Activated CD8-positive, alpha-beta T cell treated with anti-CD3 and anti-CD28 coated beads, Interleukin-2, amount 10 ng/mL, durations not matched to agents 7 days and 5 days (primary cell): ENCODE measurements at regions not wholly inside any gene's neighbourhood (a gene's known extent, or its start where the extent isn't known, plus 50 kb on each side); places are given as distances from the start of the nearest gene placed in this dataset.

Experiments used
- ATAC-seq: fragments of 150-1000 bp; cut with Tn5 transposase; one replicate; pipeline ENCODE4 v1.10.0; 2021; ENCODE audit warnings: moderate library complexity
- CTCF ChIA-PET: fragments of 350-600 bp; sonication (Branson Sonifier 250); formaldehyde crosslinking; loops from one replicate; lab custom pipeline; 2021; ENCODE audit warnings: antibody characterized with exemption; lab: Charles Lee
- POLR2A ChIA-PET: fragments of 350-600 bp; sonication (Branson Sonifier 250); formaldehyde crosslinking; loops from one replicate; lab custom pipeline; 2021; ENCODE audit warnings: antibody characterized with exemption; lab: Charles Lee
- DNase-seq: peaks from one replicate; pipeline ENCODE4 v3.0.0-alpha.2; 2020
- H3K27ac Mint-ChIP-seq: one replicate; pipeline ENCODE4 v1.8.0; 2021; ENCODE audit warnings: mild to moderate bottlenecking, mixed read lengths
- H3K27me3 Mint-ChIP-seq: one replicate; pipeline ENCODE4 v1.8.0; 2021; ENCODE audit warnings: low read depth, mixed read lengths
- H3K36me3 Mint-ChIP-seq: one replicate; pipeline ENCODE4 v1.8.0; 2021; ENCODE audit warnings: low read depth, mixed read lengths
- H3K4me1 Mint-ChIP-seq: one replicate; pipeline ENCODE4 v1.8.0; 2021; ENCODE audit warnings: low read depth, mixed read lengths
- H3K4me3 Mint-ChIP-seq: one replicate; pipeline ENCODE4 v1.8.0; 2021; ENCODE audit warnings: mild to moderate bottlenecking, mixed read lengths
- H3K9me3 Mint-ChIP-seq: one replicate; pipeline ENCODE4 v1.8.0; 2022; ENCODE audit warnings: mixed read lengths; ENCODE audit not compliant: insufficient read depth

GRCh38 chr5:3302228-3302627, 293.4 kb upstream of the IRX1 start:
- no peak overlapping the region for H3K4me3 Mint-ChIP-seq
- peaks cover 4% of the 10 kb centered on the region for H3K9me3 Mint-ChIP-seq
- H3K27me3 Mint-ChIP-seq, result no peaks in the 10 kb centered on the region
- no peak for DNase-seq
- H3K36me3 Mint-ChIP-seq, result no peaks in the 10 kb centered on the region
- no peak overlapping the region for H3K27ac Mint-ChIP-seq
- ChIA-PET POLR2A (no interaction called here), CTCF (no interaction called here)
- no peaks in the 10 kb centered on the region for H3K4me1 Mint-ChIP-seq
- no peak for ATAC-seq

GRCh38 chr5:3301306-3301705, 294.3 kb upstream of the IRX1 start:
- ChIA-PET CTCF (no interaction called here), POLR2A (no interaction called here)
- Mint-ChIP-seq H3K27ac (no peak overlapping the region), H3K9me3 (peaks cover 4% of the 10 kb centered on the region), H3K4me1 (no peaks in the 10 kb centered on the region), H3K36me3 (no peaks in the 10 kb centered on the region), H3K4me3 (no peak overlapping the region), H3K27me3 (no peaks in the 10 kb centered on the region)
- DNase-seq, result no peak
- no peak for ATAC-seq

- Mint-ChIP-seq H3K4me1 (no peaks in the 10 kb centered on the region), H3K36me3 (no peaks in the 10 kb centered on the region), H3K27me3 (no peaks in the 10 kb centered on the region), H3K27ac (no peak overlapping the region), H3K9me3 (peaks cover 4% of the 10 kb centered on the region), H3K4me3 (no peak overlapping the region)
- no peak for DNase-seq
- CTCF ChIA-PET, result no interaction called here
- no peak for ATAC-seq
- POLR2A ChIA-PET, result no interaction called here
These were observed 294.9 kb upstream of the IRX1 start for GRCh38 chr5:3300726-3301125.

- no peak overlapping the region for H3K4me3 Mint-ChIP-seq
- CTCF ChIA-PET, result no interaction called here
- POLR2A ChIA-PET, result no interaction called here
- H3K9me3 Mint-ChIP-seq, result no peaks in the 10 kb centered on the region
- H3K27ac Mint-ChIP-seq, result no peak overlapping the region
- H3K4me1 Mint-ChIP-seq, result no peaks in the 10 kb centered on the region
- no peak for DNase-seq
- H3K27me3 Mint-ChIP-seq, result no peaks in the 10 kb centered on the region
- ATAC-seq, result no peak
- H3K36me3 Mint-ChIP-seq, result no peaks in the 10 kb centered on the region
These were observed 296.2 kb upstream of the IRX1 start for GRCh38 chr5:3299441-3299840.

- CTCF ChIA-PET, result no interaction called here
- POLR2A ChIA-PET, result no interaction called here
- Mint-ChIP-seq H3K4me3 (no peak overlapping the region), H3K27ac (no peak overlapping the region), H3K4me1 (no peaks in the 10 kb centered on the region), H3K27me3 (no peaks in the 10 kb centered on the region), H3K36me3 (no peaks in the 10 kb centered on the region), H3K9me3 (no peaks in the 10 kb centered on the region)
- ATAC-seq (no peak), DNase-seq (no peak)
These were observed 297.8 kb upstream of the IRX1 start for GRCh38 chr5:3297853-3298252.

GRCh38 chr5:3288325-3288724, 307.3 kb upstream of the IRX1 start:
- no peak overlapping the region for H3K4me3 Mint-ChIP-seq
- DNase-seq (no peak), ATAC-seq (no peak)
- ChIA-PET POLR2A (no interaction called here), CTCF (no interaction called here)
- H3K9me3 Mint-ChIP-seq, result no peaks in the 10 kb centered on the region
- no peaks in the 10 kb centered on the region for H3K27me3 Mint-ChIP-seq
- H3K36me3 Mint-ChIP-seq, result no peaks in the 10 kb centered on the region
- no peak overlapping the region for H3K27ac Mint-ChIP-seq
- no peaks in the 10 kb centered on the region for H3K4me1 Mint-ChIP-seq

GRCh38 chr5:3287516-3287915, 308.1 kb upstream of the IRX1 start:
- no peaks in the 10 kb centered on the region for H3K27me3 Mint-ChIP-seq
- POLR2A ChIA-PET, result no interaction called here
- H3K27ac Mint-ChIP-seq, result no peak overlapping the region
- no peaks in the 10 kb centered on the region for H3K4me1 Mint-ChIP-seq
- H3K9me3 Mint-ChIP-seq, result peaks cover 6% of the 10 kb centered on the region
- DNase-seq (no peak), ATAC-seq (no peak)
- CTCF ChIA-PET, result no interaction called here
- H3K4me3 Mint-ChIP-seq, result no peak overlapping the region
- no peaks in the 10 kb centered on the region for H3K36me3 Mint-ChIP-seq

GRCh38 chr5:3285621-3286020, 310.0 kb upstream of the IRX1 start:
- ATAC-seq, result no peak
- no peaks in the 10 kb centered on the region for H3K36me3 Mint-ChIP-seq
- H3K4me3 Mint-ChIP-seq, result no peak overlapping the region
- H3K4me1 Mint-ChIP-seq, result no peaks in the 10 kb centered on the region
- ChIA-PET CTCF (no interaction called here), POLR2A (no interaction called here)
- no peak for DNase-seq
- H3K9me3 Mint-ChIP-seq, result peaks cover 7% of the 10 kb centered on the region
- H3K27ac Mint-ChIP-seq, result no peak overlapping the region
- no peaks in the 10 kb centered on the region for H3K27me3 Mint-ChIP-seq

- H3K9me3 Mint-ChIP-seq, result peaks cover 7% of the 10 kb centered on the region
- no peaks in the 10 kb centered on the region for H3K4me1 Mint-ChIP-seq
- H3K4me3 Mint-ChIP-seq, result no peak overlapping the region
- no peaks in the 10 kb centered on the region for H3K27me3 Mint-ChIP-seq
- no peak for ATAC-seq
- CTCF ChIA-PET, result no interaction called here
- no peak for DNase-seq
- H3K27ac Mint-ChIP-seq, result no peak overlapping the region
- POLR2A ChIA-PET, result no interaction called here
- no peaks in the 10 kb centered on the region for H3K36me3 Mint-ChIP-seq
These were observed 311.1 kb upstream of the IRX1 start for GRCh38 chr5:3284506-3284905.

- POLR2A ChIA-PET, result no interaction called here
- DNase-seq (no peak), ATAC-seq (no peak)
- no peaks in the 10 kb centered on the region for H3K36me3 Mint-ChIP-seq
- no peaks in the 10 kb centered on the region for H3K4me1 Mint-ChIP-seq
- peaks cover 7% of the 10 kb centered on the region for H3K9me3 Mint-ChIP-seq
- CTCF ChIA-PET, result no interaction called here
- H3K27ac Mint-ChIP-seq, result no peak overlapping the region
- H3K27me3 Mint-ChIP-seq, result no peaks in the 10 kb centered on the region
- no peak overlapping the region for H3K4me3 Mint-ChIP-seq
These were observed 312.8 kb upstream of the IRX1 start for GRCh38 chr5:3282841-3283240.

- Mint-ChIP-seq H3K27ac (no peak overlapping the region), H3K27me3 (no peaks in the 10 kb centered on the region), H3K9me3 (peaks cover 7% of the 10 kb centered on the region), H3K36me3 (no peaks in the 10 kb centered on the region), H3K4me3 (no peak overlapping the region), H3K4me1 (no peaks in the 10 kb centered on the region)
- CTCF ChIA-PET, result no interaction called here
- POLR2A ChIA-PET, result no interaction called here
- ATAC-seq (no peak), DNase-seq (no peak)
These were observed 314.3 kb upstream of the IRX1 start for GRCh38 chr5:3281366-3281765.

- DNase-seq, result no peak
- CTCF ChIA-PET, result no interaction called here
These were observed 317.0 kb upstream of the IRX1 start for GRCh38 chr5:3278643-3279042.

GRCh38 chr5:3277590-3278196, 317.9 kb upstream of the IRX1 start:
- no peak overlapping the region for H3K4me3 Mint-ChIP-seq
- no peaks in the 10 kb centered on the region for H3K27me3 Mint-ChIP-seq
- peaks cover 3% of the 10 kb centered on the region for H3K9me3 Mint-ChIP-seq
- ATAC-seq, result no peak
- POLR2A ChIA-PET, result no interaction called here
- no peaks in the 10 kb centered on the region for H3K4me1 Mint-ChIP-seq
- DNase-seq, result no peak
- CTCF ChIA-PET, result no interaction called here
- no peak overlapping the region for H3K27ac Mint-ChIP-seq
- H3K36me3 Mint-ChIP-seq, result no peaks in the 10 kb centered on the region

More at GRCh38 chr5:3278643-3279042, 317.0 kb upstream of the IRX1 start:
- H3K36me3 Mint-ChIP-seq, result no peaks in the 10 kb centered on the region
- POLR2A ChIA-PET, result no interaction called here
- no peak overlapping the region for H3K27ac Mint-ChIP-seq
- no peaks in the 10 kb centered on the region for H3K27me3 Mint-ChIP-seq
- no peak overlapping the region for H3K4me3 Mint-ChIP-seq
- no peak for ATAC-seq
- H3K4me1 Mint-ChIP-seq, result no peaks in the 10 kb centered on the region
- peaks cover 7% of the 10 kb centered on the region for H3K9me3 Mint-ChIP-seq
